Psoas muscle (tissue), 7 donors: ENCODE measurements at regions not wholly inside any gene's neighbourhood (a gene's known extent, or its start where the extent isn't known, plus 50 kb on each side); places are given as distances from the start of the nearest gene placed in this dataset.
"Not testable (repeated sequence)": the region's sequence is repeated elsewhere in the genome, so short reads cannot be mapped to it uniquely, and the experiment has no call there.

Source experiments
- ATAC-seq, 4 donors: fragments of 200-7000 bp; cut with Tn5 transposase; one replicate each; pipeline ENCODE4 v1.9.1; 2020; ENCODE audit warnings: moderate library complexity in 3 of 4, mild to moderate bottlenecking in 2 of 4
- DNase-seq, 2 donors: peaks; one replicate each; pipeline ENCODE4 v3.0.0-alpha.2; 2020
- H3K27ac ChIP-seq: fragments of 200-600 bp; one replicate; pipeline ENCODE4 v1.8.0; 2022
- H3K27me3 ChIP-seq, 3 donors: fragments of 200-600 bp in 1 of 3; one replicate each; pipeline versions ENCODE4 v1.6.1 to v1.8.0; 2013 to 2022; ENCODE audit warnings: low read length in 2 of 3, mild to moderate bottlenecking in 2 of 3, moderate library complexity in 1 of 3; ENCODE audit not compliant: insufficient read depth in 3 of 3
- H3K36me3 ChIP-seq, 2 donors: fragments of 200-600 bp in 1 of 2; one replicate each; pipeline versions ENCODE4 v1.6.1 to v1.8.0; 2013 to 2022; ENCODE audit warnings: low read depth in 1 of 2, mild to moderate bottlenecking in 1 of 2, moderate library complexity in 1 of 2; ENCODE audit not compliant: insufficient read depth in 1 of 2
- H3K4me1 ChIP-seq: fragments of 200-600 bp; one replicate; pipeline ENCODE4 v1.8.0; 2022
- H3K4me3 ChIP-seq: fragments of 200-600 bp; one replicate; pipeline ENCODE4 v1.8.0; 2022; ENCODE audit warnings: mild to moderate bottlenecking
- H3K9me3 ChIP-seq: fragments of 200-600 bp; one replicate; pipeline ENCODE4 v1.8.0; 2022
- CTCF ChIP-seq: fragments of 200-600 bp; IDR thresholded peaks from one replicate; pipeline ENCODE4 v1.8.0; 2022; ENCODE audit warnings: antibody characterized with exemption
- WGBS, 3 donors: extraction: QIAGEN DNeasy Blood & Tissue Kit; methylation state at CpG; one replicate each; pipeline versions ENCODE4 v1.1.6 to v1.1.7; 2013; 5-methylcytosine and 5-hydroxymethylcytosine counted together
- intact Hi-C, 2 donors: fragments of 100-400 bp; cut with DNase I; formaldehyde crosslinking; loops; one replicate each; pipeline versions ENCODE4 v1.11.0 to v1.14.2; 2022
- donor health status: healthy with polysubstance abuse.
- donor health status: DM: no; HTN: no; CAD: no; lungs with moderate emphysema.
- donor health status: Bipolar disorder and iron deficiency.
- donor health status: healthy.
- donor health status: DM: yes; HTN: yes; CAD: no.
- donor health status: DM: no; HTN: no; CAD: no.
- donor health status: DM: yes; HTN: yes; CAD: no.

- no peak for TF ChIP-seq CTCF
- 84 to 86% (median 85%) methylated on average over 5 of the region's 5 CpGs for WGBS, 3 donors
Measured at GRCh38 chr13:67932991-67933390, 702.9 kb upstream of the PCDH9 start.

GRCh38 chr13:67917291-67917987, 687.3 kb upstream of the PCDH9 start:
- TF ChIP-seq CTCF, result no peak
- WGBS, 3 donors, result 58 to 64% (median 59%) methylated on average over 5 of the region's 5 CpGs
- no peaks in the 10 kb centered on the region for H3K4me1 ChIP-seq
- H3K27me3 ChIP-seq, result no peaks in the 10 kb centered on the region
- H3K36me3 ChIP-seq, result no peaks in the 10 kb centered on the region
- intact Hi-C loops, result no loop called here
- DNase-seq, result no peak
- no peak for ATAC-seq
- no peaks in the 10 kb centered on the region for H3K9me3 ChIP-seq
- no peak overlapping the region for H3K27ac ChIP-seq
- no peak overlapping the region for H3K4me3 ChIP-seq

More at GRCh38 chr13:67932991-67933390, 702.9 kb upstream of the PCDH9 start:
- ATAC-seq, result no peak
- Histone ChIP-seq H3K27ac (no peak overlapping the region), H3K27me3 (no peaks in the 10 kb centered on the region), H3K4me3 (no peak overlapping the region), H3K9me3 (no peaks in the 10 kb centered on the region), H3K36me3 (no peaks in the 10 kb centered on the region), H3K4me1 (no peaks in the 10 kb centered on the region)
- intact Hi-C loops, result loop anchor here in 1 of 2 donors (5.0 kb wide), 1 partner anchor 334 kb away; no protein-coding TSS in a partner anchor
- DNase-seq, result no peak

GRCh38 chr13:67916650-67917049, 686.5 kb upstream of the PCDH9 start:
- ATAC-seq, result no peak

GRCh38 chr13:67914535-67914934, 684.4 kb upstream of the PCDH9 start:
- ATAC-seq, result no peak
- Histone ChIP-seq H3K9me3 (no peaks in the 10 kb centered on the region), H3K36me3 (no peaks in the 10 kb centered on the region), H3K4me3 (no peak overlapping the region), H3K4me1 (no peaks in the 10 kb centered on the region), H3K27ac (no peak overlapping the region), H3K27me3 (no peaks in the 10 kb centered on the region)
- WGBS, 3 donors, result 88 to 91% (median 90%) methylated on average over 27 of the region's 27 CpGs
- intact Hi-C loops, result no loop called here
- no peak for TF ChIP-seq CTCF
- no peak for DNase-seq

More at GRCh38 chr13:67916650-67917049, 686.5 kb upstream of the PCDH9 start:
- Histone ChIP-seq H3K4me1 (no peaks in the 10 kb centered on the region), H3K27me3 (no peaks in the 10 kb centered on the region), H3K9me3 (no peaks in the 10 kb centered on the region), H3K4me3 (no peak overlapping the region), H3K27ac (no peak overlapping the region), H3K36me3 (no peaks in the 10 kb centered on the region)
- WGBS, 3 donors, result 82 to 93% (median 92%) methylated on average over 1 of the region's 1 CpG
- intact Hi-C loops, result no loop called here
- no peak for TF ChIP-seq CTCF
- no peak for DNase-seq

- WGBS, 3 donors, result 64 to 68% (median 67%) methylated on average over 8 of the region's 8 CpGs
Measured at GRCh38 chr13:67902960-67903359, 672.8 kb upstream of the PCDH9 start.

More at GRCh38 chr13:67902960-67903359, 672.8 kb upstream of the PCDH9 start:
- H3K27me3 ChIP-seq, DNase-seq, H3K4me1 ChIP-seq, H3K27ac ChIP-seq, H3K4me3 ChIP-seq, H3K9me3 ChIP-seq, ATAC-seq, H3K36me3 ChIP-seq, intact Hi-C loops: not testable (repeated sequence)
